COLO829 (cell line): ENCODE measurements at regions not wholly inside any gene's neighbourhood (a gene's known extent, or its start where the extent isn't known, plus 50 kb on each side); places are given as distances from the start of the nearest gene placed in this dataset.
A peak's percentile ranks its signal among the peaks of the same experiment; 100 is the strongest.

ENCODE experiments used
- DNase-seq: peaks from one replicate; pipeline ENCODE4 v3.0.0; 2012; ENCODE audit warnings: low spot score

GRCh38 chr1:83027511-83027910, 971.4 kb downstream of the TTLL7 start:
- no peak for DNase-seq

DNA sequence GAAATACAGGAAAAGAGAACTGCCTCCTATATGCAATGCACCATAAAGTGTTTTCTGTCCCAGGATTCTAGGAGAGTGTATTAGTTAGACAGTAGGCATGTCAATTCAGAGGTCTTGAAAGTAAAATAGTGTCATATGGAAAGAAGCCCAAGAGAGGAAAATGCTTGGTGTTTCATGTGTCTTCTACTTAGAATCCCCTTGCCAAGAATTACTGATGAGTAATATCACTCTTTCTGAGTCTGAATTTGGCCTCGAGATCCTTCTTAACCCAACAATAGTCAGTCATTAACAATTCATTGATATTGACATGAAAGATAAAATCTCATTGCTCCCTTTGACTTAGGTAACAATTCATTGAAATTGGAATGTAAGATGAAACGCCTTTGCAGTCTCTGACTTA, 972.2 kb downstream of the TTLL7 start:
- no peak for DNase-seq

- no peak for DNase-seq
These were observed 974.6 kb downstream of the TTLL7 start for GRCh38 chr1:83024251-83024767.

- DNase-seq = no peak
These were observed 975.7 kb downstream of the TTLL7 start for GRCh38 chr1:83023212-83023611.

GRCh38 chr1:83022206-83022605, 976.7 kb downstream of the TTLL7 start:
- no peak for DNase-seq

- no peak for DNase-seq
These were observed 981.2 kb downstream of the TTLL7 start for GRCh38 chr1:83017701-83018100.

- DNase-seq = no peak
These were observed 981.7 kb downstream of the TTLL7 start for GRCh38 chr1:83017276-83017675.

DNA sequence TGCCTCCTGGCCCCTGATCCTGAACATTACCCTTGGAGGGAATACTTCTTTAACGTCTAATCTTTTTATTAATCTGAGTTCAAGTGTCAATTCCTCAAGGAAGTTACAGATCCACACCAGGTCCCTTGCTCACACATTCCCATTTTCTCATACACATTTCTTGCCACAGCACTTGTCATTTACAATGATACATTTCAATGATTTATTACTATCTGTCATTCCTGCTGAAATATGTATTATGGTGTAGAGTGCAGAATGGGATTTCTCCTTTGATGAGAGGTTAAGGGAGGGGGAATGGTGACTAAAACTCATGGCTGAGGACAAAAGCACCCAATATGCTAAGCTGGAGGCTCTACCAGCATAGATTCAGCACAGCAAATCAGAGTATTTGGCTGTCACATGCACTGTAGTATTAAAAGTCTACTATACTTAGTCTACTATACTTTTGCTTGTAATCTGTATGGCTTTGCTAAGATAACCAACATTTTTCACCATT, 982.5 kb downstream of the TTLL7 start:
- no peak for DNase-seq

GRCh38 chr1:83015163-83015562, 983.8 kb downstream of the TTLL7 start:
- no peak for DNase-seq

DNA sequence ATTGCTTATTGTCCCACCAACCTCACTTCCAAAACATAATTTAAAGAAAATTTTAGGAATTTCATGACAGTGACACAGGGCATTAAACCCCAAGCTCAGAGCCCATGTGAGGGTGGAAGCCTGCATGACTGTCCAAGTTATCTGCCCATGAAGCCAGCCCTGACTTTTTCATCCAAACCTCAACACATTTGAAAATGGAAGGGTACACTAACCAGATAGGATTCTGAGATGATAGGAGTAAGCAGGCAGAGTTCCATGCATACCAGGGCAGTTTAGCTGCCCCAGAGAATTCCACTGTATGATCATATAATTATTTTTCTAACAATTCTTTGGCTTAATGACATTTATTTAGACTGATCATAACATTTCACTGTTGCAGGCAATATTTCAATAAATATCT, 986.0 kb downstream of the TTLL7 start:
- DNase-seq = no peak

GRCh38 chr1:83011265-83011664, 987.7 kb downstream of the TTLL7 start:
- DNase-seq = no peak

DNA sequence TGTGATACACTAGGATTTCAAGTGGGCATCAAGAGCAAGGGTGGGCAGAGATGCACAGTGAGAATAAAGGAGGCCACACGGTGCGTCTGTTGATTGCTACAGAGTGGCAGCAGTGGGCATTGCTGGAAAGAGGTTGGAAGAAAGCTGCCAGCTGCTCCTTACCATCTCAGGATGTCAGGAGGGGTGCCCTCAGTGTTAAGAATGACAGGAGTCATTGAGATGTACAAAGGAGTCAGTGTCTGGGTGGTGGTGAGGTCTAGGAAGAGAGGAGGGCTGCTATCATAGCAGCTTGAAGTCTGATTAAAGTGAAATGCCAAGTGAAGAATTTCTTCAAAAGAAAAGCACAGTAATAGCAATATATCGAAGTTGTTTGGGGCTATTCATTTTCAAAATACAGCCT, 992.7 kb downstream of the TTLL7 start:
- DNase-seq = peak; percentile 51

GRCh38 chr1:83000286-83000685, 998.6 kb downstream of the TTLL7 start:
- no peak for DNase-seq

DNA sequence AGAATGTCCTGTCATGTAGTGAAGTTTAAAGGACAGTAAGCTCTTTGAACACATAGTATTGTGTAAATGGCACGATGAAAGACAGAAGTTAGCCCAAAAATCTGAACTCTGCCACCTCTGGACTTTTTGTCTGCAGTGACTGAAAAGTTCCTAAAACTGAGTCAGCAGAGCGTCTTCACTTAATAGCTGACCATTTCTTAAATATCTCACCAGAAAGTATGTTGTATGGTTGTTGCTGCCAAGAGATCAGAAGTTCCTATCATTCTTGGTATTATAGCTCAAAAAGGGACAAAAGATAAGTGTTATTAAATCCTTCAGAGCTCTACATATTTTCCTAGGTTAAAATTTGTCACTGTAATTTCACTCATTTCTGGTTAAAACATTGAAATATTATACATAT, 1003.0 kb downstream of the TTLL7 start:
- DNase-seq = no peak

GRCh38 chr1:82994616-82995263, 1004.2 kb downstream of the TTLL7 start:
- no peak for DNase-seq

DNA sequence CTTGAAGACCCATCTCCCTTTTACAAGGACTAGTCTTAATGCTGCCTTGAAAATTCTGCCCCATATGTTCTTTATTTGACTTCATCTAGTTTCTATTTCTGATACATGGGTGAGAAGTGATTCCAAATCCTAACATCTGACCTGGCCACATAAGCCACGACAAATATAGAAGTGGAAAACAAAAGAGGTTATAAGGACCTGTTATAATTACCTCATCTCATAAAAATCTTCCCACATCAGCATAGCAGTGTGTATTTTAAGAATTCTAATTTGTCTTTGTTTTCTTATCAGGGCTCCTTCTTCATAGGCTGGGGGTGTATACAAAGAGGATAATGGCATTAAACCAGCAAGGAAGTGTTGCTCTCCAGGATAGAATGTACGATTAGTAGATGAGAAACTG, 1007.4 kb downstream of the TTLL7 start:
- no peak for DNase-seq

DNA sequence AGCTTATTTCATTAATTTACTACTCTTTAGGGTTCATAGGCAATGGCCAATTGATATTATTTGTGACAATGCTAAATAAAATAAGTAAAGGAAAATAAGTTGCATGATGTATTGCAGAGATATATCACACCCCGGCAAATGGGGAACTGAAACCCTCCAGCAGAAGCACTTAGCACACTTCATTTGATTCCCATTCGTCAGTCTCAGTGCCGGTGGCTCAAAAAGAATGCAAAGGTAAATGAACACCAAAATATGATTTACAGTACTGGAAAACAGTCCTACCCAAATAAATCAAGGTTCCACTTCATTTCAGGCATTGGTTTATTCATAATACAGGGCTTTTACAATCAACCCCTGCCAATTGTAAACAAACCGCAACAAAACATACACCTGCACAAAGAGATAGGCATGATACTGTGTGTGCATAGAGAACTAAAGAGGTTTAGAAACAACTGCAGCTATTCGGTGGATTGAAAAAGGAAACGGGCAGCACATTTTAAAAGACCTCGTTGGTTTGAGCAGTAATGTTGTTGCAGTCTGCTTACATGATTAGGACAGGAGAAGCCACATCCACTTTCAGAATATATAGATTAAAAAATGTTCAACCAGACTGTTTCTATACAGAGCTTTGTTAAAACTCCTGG, 1019.2 kb downstream of the TTLL7 start:
- DNase-seq = no peak

DNA sequence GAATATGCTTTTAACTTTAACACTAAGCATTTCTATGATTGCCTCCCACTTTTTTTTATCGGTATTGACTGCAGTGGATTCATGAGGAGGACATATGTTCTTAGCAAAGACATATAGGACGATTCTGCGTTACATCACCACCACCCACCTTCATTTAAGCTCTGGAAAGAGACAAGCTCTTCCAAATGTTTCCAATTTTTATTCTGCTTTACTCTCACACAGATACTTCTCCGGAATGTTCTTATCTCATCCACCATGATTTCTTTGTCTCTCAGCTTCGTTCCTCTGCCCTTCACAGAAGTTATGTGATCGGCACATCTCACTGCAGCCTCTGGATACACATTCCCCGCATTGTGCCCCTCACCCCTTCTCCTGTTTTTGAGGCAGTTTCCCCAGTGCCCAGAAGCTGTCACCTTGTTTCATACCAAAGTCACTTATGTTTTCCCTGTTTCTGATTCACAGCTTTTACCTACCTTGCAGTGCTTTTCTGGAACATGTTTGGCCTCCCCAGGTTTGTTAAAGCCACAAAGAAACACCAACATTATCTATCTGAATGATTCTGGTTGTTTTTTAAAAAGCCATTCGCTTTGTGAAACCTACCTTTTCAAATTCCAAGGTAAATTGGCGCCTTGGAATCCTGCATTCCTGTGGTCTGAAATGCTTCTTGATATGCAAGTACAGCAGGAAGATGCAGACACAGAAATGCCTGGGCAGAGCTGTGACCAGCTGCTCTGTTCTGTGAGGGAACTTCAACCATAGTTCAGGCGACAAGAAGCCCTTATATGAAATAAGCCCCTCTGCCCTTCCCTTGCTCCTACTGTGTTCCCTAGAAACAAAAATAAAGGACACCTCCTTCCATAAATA, 1020.2 kb downstream of the TTLL7 start:
- no peak for DNase-seq

DNA sequence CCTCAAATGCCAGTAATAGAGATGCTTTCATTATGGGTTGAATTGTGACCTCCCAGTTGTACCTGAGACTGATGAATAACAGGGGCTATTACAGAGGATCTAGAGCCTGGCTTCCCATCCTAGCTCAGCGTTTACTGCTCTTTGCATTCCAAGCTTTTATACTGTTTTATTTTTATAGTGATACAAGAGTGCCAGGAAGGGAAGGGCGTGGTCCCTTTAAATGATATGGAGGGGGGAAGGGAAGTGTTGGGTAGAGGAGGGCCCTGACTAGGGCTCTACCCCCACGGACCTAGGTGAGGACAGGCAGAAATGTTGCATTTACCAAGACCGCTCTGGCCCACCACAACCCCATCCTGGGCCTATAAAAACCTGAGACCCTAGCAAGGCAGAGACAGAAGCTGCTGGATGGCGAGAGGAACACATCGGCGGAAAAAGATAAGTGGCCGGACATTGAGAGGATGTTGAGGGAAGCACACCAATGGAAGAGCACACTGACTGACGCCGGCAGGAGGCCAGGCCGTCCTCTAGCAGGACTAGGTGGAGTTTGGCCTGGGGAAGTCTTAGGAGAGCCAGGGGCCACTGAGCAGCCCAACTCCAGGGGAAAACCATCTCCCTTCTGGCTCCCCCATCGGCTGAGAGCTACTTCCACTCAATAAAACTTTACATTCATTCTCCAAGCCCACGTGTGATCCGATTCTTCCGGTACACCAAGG, 1025.9 kb downstream of the TTLL7 start:
- no peak for DNase-seq

DNA sequence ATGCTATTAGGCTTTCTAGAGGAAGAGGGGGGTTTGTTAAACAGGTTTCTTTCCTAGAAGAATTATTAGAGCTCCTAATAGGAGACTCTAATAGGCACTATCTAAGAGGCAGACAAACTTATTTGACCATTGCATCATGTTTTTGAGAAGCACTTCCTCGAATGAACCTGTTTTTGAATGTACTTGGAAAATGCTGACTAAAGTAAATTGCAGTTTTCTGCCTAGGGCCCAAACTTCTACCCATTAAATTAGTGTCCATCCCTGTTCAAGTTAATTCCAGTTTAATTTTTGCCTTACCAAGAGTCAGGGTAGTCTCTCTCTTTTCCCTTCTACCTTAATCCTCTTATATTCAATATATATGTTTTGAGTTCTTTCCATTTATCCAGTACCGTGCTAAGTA, 1029.6 kb downstream of the TTLL7 start:
- no peak for DNase-seq

- no peak for DNase-seq
These were observed 1036.3 kb downstream of the TTLL7 start for GRCh38 chr1:82962658-82963057.

- peak; percentile 70 for DNase-seq
These were observed 1048.2 kb downstream of the TTLL7 start for GRCh38 chr1:82950606-82951200.
